ENCODE measurements at regions not wholly inside any gene's neighbourhood (a gene's known extent, or its start where the extent isn't known, plus 50 kb on each side); places are given as distances from the start of the nearest gene placed in this dataset.

DNA sequence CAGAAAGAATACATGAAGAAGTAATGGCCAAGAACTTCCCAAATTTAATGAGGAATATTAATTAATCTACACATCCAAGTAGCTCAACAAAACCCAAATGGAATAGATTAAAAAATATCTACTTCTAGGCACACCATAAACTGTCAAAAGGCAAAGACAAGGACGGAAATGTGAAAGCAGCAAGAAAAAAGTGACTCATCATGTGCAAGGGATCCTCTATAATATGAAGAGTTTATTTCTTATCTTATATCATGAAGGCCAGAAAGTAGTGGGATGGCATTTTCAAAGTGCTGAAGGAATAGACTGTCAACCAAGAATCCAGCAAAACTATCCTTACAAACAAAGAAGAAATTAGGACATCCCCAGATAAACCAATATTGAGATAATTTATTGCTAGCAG lies 73.9 kb upstream of the PRICKLE2 start:
- Histone ChIP-seq H3K27ac (ENCODE audit: low read length) (no peak overlapping the region), H3K27me3 (ENCODE audit: low read length) (no peaks in the 10 kb centered on the region), H4K20me1 (ENCODE audit: insufficient read depth, low read depth, low read length) (no peaks in the 10 kb centered on the region), H3K4me1 (ENCODE audit: low read length) (no peaks in the 10 kb centered on the region), H3K9ac (ENCODE audit: low read length) (no peak overlapping the region), H3K36me3 (ENCODE audit: insufficient read depth, low read length) (no peaks in the 10 kb centered on the region), H3K9me2 (replicated peaks; ENCODE audit: insufficient read depth, low read length) (0 out of 2 replicates have a peak, but pooled peaks cover 3% of the 10 kb centered on the region), H3K4me2 (ENCODE audit: low read depth, low read length, poor library complexity, severe bottlenecking) (no peak overlapping the region), H2AFZ (ENCODE audit: low read length) (no peak overlapping the region), H3K79me2 (ENCODE audit: low read length) (no peaks in the 10 kb centered on the region), H3K9me3 (ENCODE audit: low read length) (peaks cover 4% of the 10 kb centered on the region; the same call in 1 of the 2 replicates), H3K4me3 (ENCODE audit: low read length) (no peak overlapping the region)
- no peak for DNase-seq

DNA sequence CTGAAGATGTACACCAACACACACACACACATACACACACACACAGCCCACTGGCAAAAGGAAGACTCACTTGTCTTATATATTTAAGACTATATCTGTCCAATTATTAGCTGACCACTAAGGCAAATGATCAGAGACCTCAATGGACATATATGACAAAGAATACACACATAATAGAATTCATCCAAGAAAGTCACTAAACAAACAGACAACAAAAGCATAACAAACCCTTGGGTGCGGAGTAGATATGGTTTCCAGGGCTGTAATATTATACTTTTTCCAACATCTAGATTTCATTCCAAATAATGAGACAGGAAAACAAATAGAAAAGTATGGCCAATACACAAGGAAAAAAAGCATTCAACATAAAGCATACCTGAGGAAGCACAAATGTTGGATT lies 72.3 kb upstream of the PRICKLE2 start:
- no peaks in the 10 kb centered on the region for H3K4me1 ChIP-seq (ENCODE audit: low read length)
- peaks cover 4% of the 10 kb centered on the region; the same call in 1 of the 2 replicates for H3K9me3 ChIP-seq (ENCODE audit: low read length)
- no peaks in the 10 kb centered on the region for H4K20me1 ChIP-seq (ENCODE audit: insufficient read depth, low read depth, low read length)
- H3K4me3 ChIP-seq (ENCODE audit: low read length), result no peak overlapping the region
- H3K79me2 ChIP-seq (ENCODE audit: low read length), result no peaks in the 10 kb centered on the region
- H3K9ac ChIP-seq (ENCODE audit: low read length), result no peak overlapping the region
- H3K27me3 ChIP-seq (ENCODE audit: low read length), result no peaks in the 10 kb centered on the region
- no peak overlapping the region for H2AFZ ChIP-seq (ENCODE audit: low read length)
- H3K27ac ChIP-seq (ENCODE audit: low read length), result no peak overlapping the region
- H3K4me2 ChIP-seq (ENCODE audit: low read depth, low read length, poor library complexity, severe bottlenecking), result no peak overlapping the region
- 0 out of 2 replicates have a peak, but pooled peaks cover 3% of the 10 kb centered on the region for H3K9me2 ChIP-seq (replicated peaks; ENCODE audit: insufficient read depth, low read length)
- H3K36me3 ChIP-seq (ENCODE audit: insufficient read depth, low read length), result no peaks in the 10 kb centered on the region
- DNase-seq, result no peak

DNA sequence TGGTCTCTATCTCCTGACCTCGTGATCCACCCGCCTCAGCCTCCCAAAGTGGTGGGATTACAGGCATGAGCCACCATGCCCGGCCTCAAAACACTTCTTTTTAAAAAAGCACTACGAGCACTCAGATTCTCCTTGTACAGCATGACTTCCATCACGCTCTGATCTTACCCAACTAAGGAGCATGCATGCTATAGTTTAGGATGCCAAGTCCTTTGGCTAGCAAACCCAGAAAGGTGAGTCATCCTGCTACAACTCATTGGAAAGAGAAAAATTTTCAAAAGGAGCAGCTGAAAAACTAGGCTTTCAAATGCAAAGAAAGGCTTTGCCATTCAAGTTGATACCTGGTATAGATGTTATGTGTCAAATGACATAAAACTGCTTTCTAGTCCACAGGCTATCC lies 70.3 kb upstream of the PRICKLE2 start:
- no peaks in the 10 kb centered on the region for H3K27me3 ChIP-seq (ENCODE audit: low read length)
- H3K4me1 ChIP-seq (ENCODE audit: low read length), result no peaks in the 10 kb centered on the region
- H3K4me2 ChIP-seq (ENCODE audit: low read depth, low read length, poor library complexity, severe bottlenecking), result no peak overlapping the region
- no peaks in the 10 kb centered on the region for H3K36me3 ChIP-seq (ENCODE audit: insufficient read depth, low read length)
- no peak overlapping the region for H3K27ac ChIP-seq (ENCODE audit: low read length)
- no peak for DNase-seq
- H3K9me3 ChIP-seq (ENCODE audit: low read length), result peaks cover 4% of the 10 kb centered on the region; the same call in 1 of the 2 replicates
- H3K79me2 ChIP-seq (ENCODE audit: low read length), result no peaks in the 10 kb centered on the region
- no peak overlapping the region for H2AFZ ChIP-seq (ENCODE audit: low read length)
- H3K4me3 ChIP-seq (ENCODE audit: low read length), result no peak overlapping the region
- 0 out of 2 replicates have a peak, but pooled peaks cover 3% of the 10 kb centered on the region for H3K9me2 ChIP-seq (replicated peaks; ENCODE audit: insufficient read depth, low read length)
- no peaks in the 10 kb centered on the region for H4K20me1 ChIP-seq (ENCODE audit: insufficient read depth, low read depth, low read length)
- no peak overlapping the region for H3K9ac ChIP-seq (ENCODE audit: low read length)

DNA sequence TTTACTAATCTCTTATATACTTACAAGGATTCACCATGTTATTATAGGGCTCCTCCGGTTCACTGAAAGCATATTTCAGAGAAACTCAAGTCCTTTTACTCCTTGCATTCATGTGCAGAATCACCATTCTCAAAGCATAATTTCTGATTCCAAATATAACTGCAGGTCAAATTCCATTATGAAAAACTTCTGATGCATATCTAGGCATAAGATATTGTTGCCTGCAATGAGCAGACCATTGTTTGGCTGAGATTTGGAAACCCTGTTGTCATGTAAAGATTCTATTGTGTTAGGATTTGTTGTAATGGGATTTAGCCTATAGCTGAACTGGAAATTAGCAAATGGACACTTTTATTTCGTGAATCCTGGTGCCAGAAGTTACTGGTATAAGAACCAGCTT lies 69.5 kb upstream of the PRICKLE2 start:
- no peaks in the 10 kb centered on the region for H3K79me2 ChIP-seq (ENCODE audit: low read length)
- DNase-seq, result no peak
- no peaks in the 10 kb centered on the region for H3K27me3 ChIP-seq (ENCODE audit: low read length)
- H3K9me3 ChIP-seq (ENCODE audit: low read length), result peaks cover 4% of the 10 kb centered on the region; the same call in 1 of the 2 replicates
- H2AFZ ChIP-seq (ENCODE audit: low read length), result no peak overlapping the region
- H3K36me3 ChIP-seq (ENCODE audit: insufficient read depth, low read length), result no peaks in the 10 kb centered on the region
- no peak overlapping the region for H3K9ac ChIP-seq (ENCODE audit: low read length)
- H3K4me3 ChIP-seq (ENCODE audit: low read length), result no peak overlapping the region
- 0 out of 2 replicates have a peak, but pooled peaks cover 3% of the 10 kb centered on the region for H3K9me2 ChIP-seq (replicated peaks; ENCODE audit: insufficient read depth, low read length)
- no peaks in the 10 kb centered on the region for H3K4me1 ChIP-seq (ENCODE audit: low read length)
- no peak overlapping the region for H3K27ac ChIP-seq (ENCODE audit: low read length)
- H3K4me2 ChIP-seq (ENCODE audit: low read depth, low read length, poor library complexity, severe bottlenecking), result no peak overlapping the region
- H4K20me1 ChIP-seq (ENCODE audit: insufficient read depth, low read depth, low read length), result no peaks in the 10 kb centered on the region

DNA sequence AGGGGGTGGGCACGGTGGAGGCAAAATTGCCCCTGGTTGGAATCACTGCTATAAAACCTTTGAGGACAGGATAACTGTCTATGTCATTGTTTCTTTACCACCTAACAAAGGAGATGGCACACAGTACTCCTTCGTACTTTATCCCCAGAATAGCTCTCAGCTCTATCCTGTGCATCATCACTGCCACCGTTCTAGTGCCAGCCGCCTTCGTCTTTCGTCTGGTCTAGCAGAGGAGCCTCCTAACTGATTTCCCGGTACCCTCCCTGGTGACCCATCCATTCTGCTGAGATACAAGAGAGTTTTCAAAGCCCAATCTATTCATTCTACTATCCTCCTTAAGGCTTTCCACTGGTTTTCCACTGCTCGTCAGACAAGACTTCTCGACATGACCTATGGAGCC lies 67.9 kb upstream of the PRICKLE2 start:
- no peaks in the 10 kb centered on the region for H3K4me1 ChIP-seq (ENCODE audit: low read length)
- no peak overlapping the region for H3K4me3 ChIP-seq (ENCODE audit: low read length)
- peaks cover 4% of the 10 kb centered on the region; the same call in 1 of the 2 replicates for H3K9me3 ChIP-seq (ENCODE audit: low read length)
- 0 out of 2 replicates have a peak, but pooled peaks cover 3% of the 10 kb centered on the region for H3K9me2 ChIP-seq (replicated peaks; ENCODE audit: insufficient read depth, low read length)
- DNase-seq, result no peak
- H3K27ac ChIP-seq (ENCODE audit: low read length), result no peak overlapping the region
- no peak overlapping the region for H3K4me2 ChIP-seq (ENCODE audit: low read depth, low read length, poor library complexity, severe bottlenecking)
- H3K36me3 ChIP-seq (ENCODE audit: insufficient read depth, low read length), result no peaks in the 10 kb centered on the region
- no peaks in the 10 kb centered on the region for H3K27me3 ChIP-seq (ENCODE audit: low read length)
- no peak overlapping the region for H2AFZ ChIP-seq (ENCODE audit: low read length)
- no peaks in the 10 kb centered on the region for H4K20me1 ChIP-seq (ENCODE audit: insufficient read depth, low read depth, low read length)
- H3K79me2 ChIP-seq (ENCODE audit: low read length), result no peaks in the 10 kb centered on the region
- H3K9ac ChIP-seq (ENCODE audit: low read length), result no peak overlapping the region

DNA sequence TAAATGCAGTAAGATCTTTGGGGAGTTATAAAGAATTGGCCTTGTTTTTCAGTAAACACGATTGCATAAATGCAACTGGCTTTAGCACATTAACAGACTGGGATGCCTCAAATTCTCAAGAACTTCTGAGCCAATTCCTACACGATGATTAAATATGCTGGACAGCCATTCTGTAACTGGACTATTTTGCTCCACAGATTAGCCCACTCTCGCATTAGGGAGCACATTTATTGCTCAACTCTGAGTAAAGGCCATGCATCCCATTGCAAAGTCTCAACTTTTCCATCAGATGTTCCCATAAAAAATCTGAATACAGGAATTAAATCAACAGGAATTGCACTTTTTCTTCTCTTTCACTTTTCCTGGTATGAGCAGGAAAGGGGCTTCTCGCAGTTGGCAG lies 66.7 kb upstream of the PRICKLE2 start:
- no peaks in the 10 kb centered on the region for H3K79me2 ChIP-seq (ENCODE audit: low read length)
- H3K9me2 ChIP-seq (replicated peaks; ENCODE audit: insufficient read depth, low read length), result 0 out of 2 replicates have a peak, but pooled peaks cover 3% of the 10 kb centered on the region
- no peaks in the 10 kb centered on the region for H3K36me3 ChIP-seq (ENCODE audit: insufficient read depth, low read length)
- H3K4me3 ChIP-seq (ENCODE audit: low read length), result no peak overlapping the region
- H3K4me2 ChIP-seq (ENCODE audit: low read depth, low read length, poor library complexity, severe bottlenecking), result no peak overlapping the region
- no peaks in the 10 kb centered on the region for H4K20me1 ChIP-seq (ENCODE audit: insufficient read depth, low read depth, low read length)
- no peaks in the 10 kb centered on the region for H3K4me1 ChIP-seq (ENCODE audit: low read length)
- H3K9ac ChIP-seq (ENCODE audit: low read length), result no peak overlapping the region
- H3K27ac ChIP-seq (ENCODE audit: low read length), result no peak overlapping the region
- DNase-seq, result no peak
- H3K9me3 ChIP-seq (ENCODE audit: low read length), result no peaks in the 10 kb centered on the region
- no peak overlapping the region for H2AFZ ChIP-seq (ENCODE audit: low read length)
- H3K27me3 ChIP-seq (ENCODE audit: low read length), result no peaks in the 10 kb centered on the region

DNA sequence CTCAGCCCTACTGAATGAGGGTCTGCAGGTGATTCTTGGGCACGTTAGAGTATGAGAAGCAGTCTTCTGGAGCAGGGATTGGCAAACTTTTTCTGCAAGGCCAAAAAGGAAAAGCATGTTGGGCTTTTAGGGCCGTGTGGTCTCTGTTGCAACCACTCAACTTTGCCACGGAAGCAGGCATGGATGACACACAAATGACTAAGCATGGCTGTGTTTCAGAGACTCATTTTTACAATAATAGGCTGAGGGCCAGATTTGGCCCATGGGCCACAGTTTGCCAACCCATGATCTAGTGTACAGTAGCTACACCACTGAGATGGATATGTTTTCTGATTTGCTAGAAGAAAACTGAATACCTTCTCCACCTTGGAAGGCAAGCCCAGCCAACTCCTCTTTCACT lies 66.1 kb upstream of the PRICKLE2 start:
- no peak for DNase-seq
- Histone ChIP-seq H4K20me1 (ENCODE audit: insufficient read depth, low read depth, low read length) (no peaks in the 10 kb centered on the region), H3K27me3 (ENCODE audit: low read length) (no peaks in the 10 kb centered on the region), H3K4me1 (ENCODE audit: low read length) (no peaks in the 10 kb centered on the region), H3K9me3 (ENCODE audit: low read length) (no peaks in the 10 kb centered on the region), H3K9ac (ENCODE audit: low read length) (no peak overlapping the region), H3K4me3 (ENCODE audit: low read length) (no peak overlapping the region), H2AFZ (ENCODE audit: low read length) (no peak overlapping the region), H3K79me2 (ENCODE audit: low read length) (no peaks in the 10 kb centered on the region), H3K36me3 (ENCODE audit: insufficient read depth, low read length) (no peaks in the 10 kb centered on the region), H3K9me2 (replicated peaks; ENCODE audit: insufficient read depth, low read length) (0 out of 2 replicates have a peak, but pooled peaks cover 3% of the 10 kb centered on the region), H3K4me2 (ENCODE audit: low read depth, low read length, poor library complexity, severe bottlenecking) (no peak overlapping the region), H3K27ac (ENCODE audit: low read length) (no peak overlapping the region)

DNA sequence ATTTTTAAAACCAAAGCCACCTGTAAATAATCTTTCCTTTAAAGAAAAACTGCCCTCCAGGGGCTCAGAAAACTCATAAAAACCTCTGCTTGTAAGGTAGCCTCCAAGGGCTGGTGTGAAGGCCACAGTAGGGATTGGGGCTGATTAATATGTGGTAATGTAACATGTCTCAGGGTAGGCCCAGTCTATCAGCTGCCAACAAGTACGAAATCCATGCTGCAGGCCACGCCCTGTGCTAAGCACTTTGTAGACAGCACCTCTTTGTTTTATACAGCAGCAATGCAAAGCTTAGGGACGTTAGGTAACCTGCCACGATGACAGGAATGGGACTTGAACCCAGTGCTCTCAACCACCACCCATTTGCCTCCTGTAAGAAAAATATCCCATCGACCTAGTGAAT lies 65.6 kb upstream of the PRICKLE2 start:
- H3K27ac ChIP-seq (ENCODE audit: low read length), result no peak overlapping the region
- H3K4me1 ChIP-seq (ENCODE audit: low read length), result no peaks in the 10 kb centered on the region
- H3K79me2 ChIP-seq (ENCODE audit: low read length), result no peaks in the 10 kb centered on the region
- H3K9me3 ChIP-seq (ENCODE audit: low read length), result no peaks in the 10 kb centered on the region
- no peak overlapping the region for H3K4me2 ChIP-seq (ENCODE audit: low read depth, low read length, poor library complexity, severe bottlenecking)
- H2AFZ ChIP-seq (ENCODE audit: low read length), result no peak overlapping the region
- H3K9me2 ChIP-seq (replicated peaks; ENCODE audit: insufficient read depth, low read length), result 0 out of 2 replicates have a peak, but pooled peaks cover 3% of the 10 kb centered on the region
- no peaks in the 10 kb centered on the region for H3K27me3 ChIP-seq (ENCODE audit: low read length)
- H3K4me3 ChIP-seq (ENCODE audit: low read length), result no peak overlapping the region
- H3K9ac ChIP-seq (ENCODE audit: low read length), result no peak overlapping the region
- H4K20me1 ChIP-seq (ENCODE audit: insufficient read depth, low read depth, low read length), result no peaks in the 10 kb centered on the region
- no peak for DNase-seq
- H3K36me3 ChIP-seq (ENCODE audit: insufficient read depth, low read length), result no peaks in the 10 kb centered on the region

Data from Karpas-422 (cell line).